ENCODE measurements at regions not wholly inside any gene's neighbourhood (a gene's known extent, or its start where the extent isn't known, plus 50 kb on each side); places are given as distances from the start of the nearest gene placed in this dataset.

DNA sequence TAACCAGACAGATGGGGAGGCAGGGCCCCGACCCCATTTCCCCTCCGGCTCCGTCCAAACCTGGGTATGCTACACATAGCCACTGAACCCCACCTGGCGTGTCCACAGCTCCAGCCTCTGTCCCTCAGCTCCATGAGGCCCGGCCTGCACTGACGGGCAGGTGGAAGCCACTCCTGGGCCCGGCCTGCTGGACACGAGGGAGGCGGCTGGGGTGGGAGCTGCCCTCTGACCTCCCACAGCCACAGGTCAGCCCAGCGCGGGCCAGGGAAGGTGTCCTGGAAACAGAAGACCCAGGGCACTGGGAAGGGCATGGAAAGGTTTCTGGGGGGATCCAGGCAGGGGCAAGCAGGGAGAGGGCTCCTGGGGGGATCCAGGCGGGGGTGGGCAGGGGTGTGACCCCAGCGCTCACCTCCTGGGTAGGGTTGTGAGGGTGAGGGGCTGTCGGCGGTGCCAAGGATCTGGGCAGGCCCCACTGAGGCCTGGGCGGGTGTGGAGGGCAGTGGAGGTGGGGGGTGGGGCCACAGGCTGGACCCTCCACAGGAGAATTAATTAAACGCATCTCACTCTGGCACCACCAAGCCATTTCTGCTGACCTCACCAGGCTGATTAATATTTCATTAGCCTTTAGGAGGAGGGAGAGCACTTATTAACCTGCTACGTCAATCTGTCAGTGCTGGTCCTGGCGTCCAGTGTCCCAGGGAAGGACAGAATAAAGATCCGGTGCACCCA lies 108.9 kb downstream of the UNCX start:
- TF ChIP-seq, protein P1, sequence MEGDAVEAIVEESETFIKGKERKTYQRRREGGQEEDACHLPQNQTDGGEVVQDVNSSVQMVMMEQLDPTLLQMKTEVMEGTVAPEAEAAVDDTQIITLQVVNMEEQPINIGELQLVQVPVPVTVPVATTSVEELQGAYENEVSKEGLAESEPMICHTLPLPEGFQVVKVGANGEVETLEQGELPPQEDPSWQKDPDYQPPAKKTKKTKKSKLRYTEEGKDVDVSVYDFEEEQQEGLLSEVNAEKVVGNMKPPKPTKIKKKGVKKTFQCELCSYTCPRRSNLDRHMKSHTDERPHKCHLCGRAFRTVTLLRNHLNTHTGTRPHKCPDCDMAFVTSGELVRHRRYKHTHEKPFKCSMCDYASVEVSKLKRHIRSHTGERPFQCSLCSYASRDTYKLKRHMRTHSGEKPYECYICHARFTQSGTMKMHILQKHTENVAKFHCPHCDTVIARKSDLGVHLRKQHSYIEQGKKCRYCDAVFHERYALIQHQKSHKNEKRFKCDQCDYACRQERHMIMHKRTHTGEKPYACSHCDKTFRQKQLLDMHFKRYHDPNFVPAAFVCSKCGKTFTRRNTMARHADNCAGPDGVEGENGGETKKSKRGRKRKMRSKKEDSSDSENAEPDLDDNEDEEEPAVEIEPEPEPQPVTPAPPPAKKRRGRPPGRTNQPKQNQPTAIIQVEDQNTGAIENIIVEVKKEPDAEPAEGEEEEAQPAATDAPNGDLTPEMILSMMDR (IDR thresholded peaks at IDR 0.05; ENCODE audit: unreplicated experiment in 3 of 3), result no peak
- no peaks in the 10 kb centered on the region for H3K4me1 Mint-ChIP-seq
- peaks cover 55% of the 10 kb centered on the region for H3K27me3 Mint-ChIP-seq (ENCODE audit: low read depth)
- H3K27ac Mint-ChIP-seq, result peak overlapping the region in 1 of 3 experiments; percentile 56
- peaks cover 22% of the 10 kb centered on the region for H3K9me3 Mint-ChIP-seq
- peaks cover 10% of the 10 kb centered on the region for H3K36me3 Mint-ChIP-seq (ENCODE audit: low read depth)
- H3K4me3 Mint-ChIP-seq, result no peak overlapping the region

DNA sequence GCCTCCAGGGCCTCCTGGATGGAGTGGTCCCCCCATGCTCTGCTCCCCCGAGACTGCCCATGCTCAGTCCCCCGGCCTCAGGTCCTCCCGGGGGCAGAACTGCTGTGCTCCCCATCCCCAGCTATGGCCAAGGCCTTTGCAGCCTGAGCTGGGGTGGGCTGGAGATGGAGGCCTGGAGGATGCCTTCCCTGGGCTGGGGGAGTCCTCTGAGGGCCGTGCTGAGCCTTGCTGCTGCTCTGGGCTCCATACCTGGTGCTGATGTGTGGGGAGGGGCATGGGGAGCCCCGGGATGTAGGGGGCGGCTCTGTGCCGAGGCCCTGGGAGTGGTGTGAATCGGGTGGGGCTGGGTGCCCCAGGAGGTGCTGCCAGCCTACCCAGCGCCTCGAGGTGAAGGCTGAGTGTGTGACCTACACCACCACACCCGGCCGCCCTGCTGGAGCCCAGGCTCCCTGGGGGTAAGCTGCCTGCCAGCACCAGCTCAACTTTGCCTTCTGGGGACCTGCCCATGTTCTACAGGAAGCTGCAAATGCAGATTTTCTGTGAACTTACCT lies 109.5 kb downstream of the UNCX start:
- peaks cover 10% of the 10 kb centered on the region for H3K36me3 Mint-ChIP-seq (ENCODE audit: low read depth)
- H3K4me3 Mint-ChIP-seq, result no peak overlapping the region
- peaks cover 59% of the 10 kb centered on the region for H3K27me3 Mint-ChIP-seq (ENCODE audit: low read depth)
- TF ChIP-seq, protein P1 (IDR thresholded peaks at IDR 0.05; ENCODE audit: unreplicated experiment in 3 of 3), result no peak
- no peaks in the 10 kb centered on the region for H3K4me1 Mint-ChIP-seq
- peaks cover 18% of the 10 kb centered on the region for H3K9me3 Mint-ChIP-seq
- H3K27ac Mint-ChIP-seq, result peak overlapping the region in 1 of 3 experiments; percentile 56

DNA sequence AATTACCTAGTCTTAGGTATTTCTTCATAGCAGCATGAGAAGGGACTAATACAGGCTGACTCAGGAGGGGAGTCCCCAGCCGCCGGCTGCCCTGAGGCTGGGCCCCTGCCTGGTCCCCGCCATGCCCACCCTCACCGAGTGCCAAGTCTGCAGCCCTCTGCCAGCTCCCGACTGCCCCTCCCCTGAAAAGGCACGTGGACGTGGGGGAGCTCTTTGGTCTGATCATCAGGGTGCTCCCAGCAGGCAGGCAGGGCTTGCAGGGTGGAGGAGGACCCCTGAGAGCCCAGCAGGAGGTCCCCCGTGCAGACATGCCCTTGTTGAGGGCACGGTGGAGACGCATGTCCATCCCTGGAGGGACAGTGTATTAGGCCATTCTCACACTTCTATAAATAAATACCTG lies 110.9 kb downstream of the UNCX start:
- Mint-ChIP-seq H3K27ac (peak overlapping the region in 1 of 3 experiments; percentile 20), H3K4me3 (no peak overlapping the region)

DNA sequence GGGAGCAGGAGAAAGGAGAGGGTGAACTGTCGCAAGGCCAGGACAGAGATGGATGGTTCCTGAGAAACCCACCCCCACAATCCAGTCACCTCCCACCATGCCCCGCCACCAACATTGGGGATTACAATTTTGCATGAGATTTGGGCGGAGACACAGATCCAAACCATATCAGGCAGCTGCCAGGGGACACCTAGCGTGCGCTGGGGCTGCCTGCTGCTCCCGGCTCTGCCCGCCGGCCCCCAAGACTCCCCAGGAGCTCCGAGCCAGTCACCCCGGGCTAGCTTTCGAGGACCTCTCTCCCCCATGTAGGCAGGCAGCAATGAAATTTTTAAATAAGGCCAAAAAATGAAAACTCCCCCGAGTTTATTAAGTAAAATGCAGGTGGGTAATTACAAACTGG lies 111.7 kb downstream of the UNCX start:
- TF ChIP-seq, protein P1 (IDR thresholded peaks at IDR 0.05; ENCODE audit: unreplicated experiment in 3 of 3), result no peak
- Mint-ChIP-seq H3K36me3 (ENCODE audit: low read depth) (peaks cover 1% of the 10 kb centered on the region), H3K4me1 (no peaks in the 10 kb centered on the region), H3K27ac (no peak overlapping the region), H3K9me3 (peaks cover 4% of the 10 kb centered on the region), H3K27me3 (ENCODE audit: low read depth) (peaks cover 54% of the 10 kb centered on the region), H3K4me3 (no peak overlapping the region)

More for the DNA sequence above, 110.9 kb downstream of the UNCX start:
- Mint-ChIP-seq H3K36me3 (ENCODE audit: low read depth) (peaks cover 7% of the 10 kb centered on the region), H3K4me1 (no peaks in the 10 kb centered on the region), H3K9me3 (peaks cover 10% of the 10 kb centered on the region), H3K27me3 (ENCODE audit: low read depth) (peaks cover 55% of the 10 kb centered on the region)
- TF ChIP-seq, protein P1 (IDR thresholded peaks at IDR 0.05; ENCODE audit: unreplicated experiment in 3 of 3), result no peak

DNA sequence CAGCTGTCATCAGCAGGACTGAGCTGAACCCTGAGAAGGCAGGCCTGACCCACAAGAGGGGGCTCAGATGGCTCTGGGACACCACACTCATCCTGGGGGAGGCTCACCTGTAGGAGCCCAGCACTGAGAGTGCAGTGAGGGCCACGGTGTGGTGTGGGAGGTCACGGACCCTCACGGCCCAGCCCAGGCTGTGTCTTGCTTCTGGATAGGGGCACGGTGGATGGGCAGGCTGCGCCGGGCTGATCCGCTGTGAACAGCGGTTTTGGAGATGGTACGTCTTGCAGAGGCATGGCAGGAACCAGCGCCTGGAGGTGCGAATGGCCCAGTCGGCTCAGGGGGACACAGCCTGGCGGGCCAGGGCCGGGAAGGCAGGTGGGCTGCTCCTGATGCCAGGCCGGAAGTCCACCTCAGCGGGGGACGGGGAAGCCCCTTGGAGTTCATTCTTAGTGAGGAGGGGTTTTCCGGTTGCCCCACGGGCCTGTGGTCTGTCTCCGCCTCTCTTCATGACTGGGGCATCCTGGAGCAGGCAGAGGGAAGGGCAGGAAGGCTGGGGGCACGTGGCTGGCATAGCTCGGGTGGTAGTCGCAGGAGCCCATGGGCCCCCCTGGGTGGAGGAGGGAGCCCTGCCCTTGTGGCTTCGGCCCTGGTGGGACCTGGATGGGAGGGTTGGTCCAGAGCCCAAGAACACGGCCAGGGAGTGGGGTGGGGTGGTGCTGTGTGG lies 112.5 kb downstream of the UNCX start:
- Mint-ChIP-seq H3K4me1 (no peaks in the 10 kb centered on the region), H3K36me3 (ENCODE audit: low read depth) (no peaks in the 10 kb centered on the region), H3K4me3 (no peak overlapping the region), H3K9me3 (no peaks in the 10 kb centered on the region), H3K27ac (no peak overlapping the region), H3K27me3 (ENCODE audit: low read depth) (peaks cover 49% of the 10 kb centered on the region)
- TF ChIP-seq, protein P1 (IDR thresholded peaks at IDR 0.05; ENCODE audit: unreplicated experiment in 3 of 3), result no peak
